Cardiac muscle cell (in vitro differentiated cells and primary cell): ENCODE measurements at regions not wholly inside any gene's neighbourhood (a gene's known extent, or its start where the extent isn't known, plus 50 kb on each side); places are given as distances from the start of the nearest gene placed in this dataset.

ENCODE experiments used
- DNase-seq, 2 donors: peaks; one replicate each; pipeline versions ENCODE4 v3.0.0 to v3.0.0-alpha.2; 2010 to 2017; ENCODE audit warnings: low read depth in 1 of 2, low spot score in 1 of 2
- H3K27ac ChIP-seq: fragments of 200-600 bp; sonication (generic); 2 replicates; pipeline ENCODE4 v1.5.1; 2016
- H3K27me3 ChIP-seq: fragments of 200-600 bp; sonication (generic); 2 replicates; pipeline ENCODE4 v1.6.0; 2016; ENCODE audit warnings: control low read depth
- H3K36me3 ChIP-seq: fragments of 200-600 bp; sonication (generic); 2 replicates; pipeline ENCODE4 v1.5.1; 2016; ENCODE audit warnings: control low read depth
- H3K4me1 ChIP-seq: fragments of 200-600 bp; sonication (generic); 2 replicates; pipeline ENCODE4 v1.8.1; 2017; ENCODE audit warnings: low read depth, mild to moderate bottlenecking, mixed run types
- H3K4me3 ChIP-seq: fragments of 200-600 bp; sonication (generic); 2 replicates; pipeline ENCODE4 v1.5.1; 2016; ENCODE audit warnings: mild to moderate bottlenecking
- H3K9me3 ChIP-seq: fragments of 200-600 bp; sonication (generic); 2 replicates; pipeline ENCODE4 v1.5.1; 2017; ENCODE audit warnings: low read depth, mild to moderate bottlenecking, control low read depth
- TF ChIP-seq, protein P1 (sequence below): IDR thresholded peaks from 2 replicates; pipeline ENCODE4 v1.5.1; 2012; ENCODE audit warnings: low read depth, mild to moderate bottlenecking, low read length

DNA sequence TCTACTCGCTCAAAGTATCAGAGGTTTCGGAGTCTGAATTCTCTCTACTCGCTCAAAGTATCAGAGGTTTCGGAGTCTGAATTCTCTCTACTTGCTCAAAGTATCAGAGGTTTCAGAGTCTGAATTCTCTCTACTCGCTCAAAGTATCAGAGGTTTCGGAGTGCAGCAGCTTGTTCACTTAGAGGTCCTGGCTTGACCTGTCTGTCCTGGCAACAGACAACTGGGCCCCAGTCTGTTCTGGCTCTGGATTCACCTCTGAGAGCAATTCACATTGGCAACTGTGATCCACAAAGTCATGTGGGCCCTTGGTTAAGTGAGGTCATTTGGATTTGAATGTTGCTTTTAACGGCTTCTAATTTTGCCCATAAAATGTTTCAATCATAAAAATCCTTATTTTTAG is 63.9 kb upstream of the ST8SIA6 start:
- H3K4me1 ChIP-seq = no peaks in the 10 kb centered on the region
- no peak for DNase-seq
- H3K27me3 ChIP-seq = no peaks in the 10 kb centered on the region
- TF ChIP-seq, protein P1, sequence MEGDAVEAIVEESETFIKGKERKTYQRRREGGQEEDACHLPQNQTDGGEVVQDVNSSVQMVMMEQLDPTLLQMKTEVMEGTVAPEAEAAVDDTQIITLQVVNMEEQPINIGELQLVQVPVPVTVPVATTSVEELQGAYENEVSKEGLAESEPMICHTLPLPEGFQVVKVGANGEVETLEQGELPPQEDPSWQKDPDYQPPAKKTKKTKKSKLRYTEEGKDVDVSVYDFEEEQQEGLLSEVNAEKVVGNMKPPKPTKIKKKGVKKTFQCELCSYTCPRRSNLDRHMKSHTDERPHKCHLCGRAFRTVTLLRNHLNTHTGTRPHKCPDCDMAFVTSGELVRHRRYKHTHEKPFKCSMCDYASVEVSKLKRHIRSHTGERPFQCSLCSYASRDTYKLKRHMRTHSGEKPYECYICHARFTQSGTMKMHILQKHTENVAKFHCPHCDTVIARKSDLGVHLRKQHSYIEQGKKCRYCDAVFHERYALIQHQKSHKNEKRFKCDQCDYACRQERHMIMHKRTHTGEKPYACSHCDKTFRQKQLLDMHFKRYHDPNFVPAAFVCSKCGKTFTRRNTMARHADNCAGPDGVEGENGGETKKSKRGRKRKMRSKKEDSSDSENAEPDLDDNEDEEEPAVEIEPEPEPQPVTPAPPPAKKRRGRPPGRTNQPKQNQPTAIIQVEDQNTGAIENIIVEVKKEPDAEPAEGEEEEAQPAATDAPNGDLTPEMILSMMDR = no peak
- no peak overlapping the region for H3K4me3 ChIP-seq
- H3K9me3 ChIP-seq = no peaks in the 10 kb centered on the region
- H3K36me3 ChIP-seq = no peaks in the 10 kb centered on the region
- H3K27ac ChIP-seq = no peak overlapping the region

DNA sequence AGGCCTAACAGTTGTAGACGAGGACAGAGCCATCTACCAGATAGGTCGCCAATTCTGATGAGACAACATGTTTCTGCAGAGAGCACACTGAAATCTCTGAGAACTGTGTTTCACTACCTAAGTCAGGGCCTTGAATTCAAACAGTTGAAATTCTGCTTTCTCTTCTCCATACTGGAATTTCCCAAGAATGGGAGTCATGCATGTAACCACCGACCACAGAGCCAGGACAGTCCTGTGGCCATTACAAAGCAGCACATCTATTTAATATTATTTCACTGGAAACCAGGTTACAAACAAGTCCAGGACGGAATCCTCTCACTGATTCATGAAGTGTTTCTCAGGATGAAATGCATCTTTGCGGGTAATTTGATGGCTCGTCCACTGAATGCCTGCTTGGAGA is 62.0 kb upstream of the ST8SIA6 start:
- Histone ChIP-seq H3K36me3 (no peaks in the 10 kb centered on the region), H3K9me3 (no peaks in the 10 kb centered on the region), H3K27me3 (no peaks in the 10 kb centered on the region), H3K4me1 (no peaks in the 10 kb centered on the region), H3K27ac (no peak overlapping the region), H3K4me3 (no peak overlapping the region)
- DNase-seq = no peak
- TF ChIP-seq, protein P1 = no peak

- peak; percentile 3 to 96 for DNase-seq
- H3K36me3 ChIP-seq = no peaks in the 10 kb centered on the region
- no peak overlapping the region for H3K27ac ChIP-seq
- no peak overlapping the region for H3K4me3 ChIP-seq
- no peaks in the 10 kb centered on the region for H3K4me1 ChIP-seq
- TF ChIP-seq, protein P1 = no peak
- no peaks in the 10 kb centered on the region for H3K27me3 ChIP-seq
- no peaks in the 10 kb centered on the region for H3K9me3 ChIP-seq
Observed at GRCh38 chr10:17512341-17513001, 58.1 kb upstream of the ST8SIA6 start.

DNA sequence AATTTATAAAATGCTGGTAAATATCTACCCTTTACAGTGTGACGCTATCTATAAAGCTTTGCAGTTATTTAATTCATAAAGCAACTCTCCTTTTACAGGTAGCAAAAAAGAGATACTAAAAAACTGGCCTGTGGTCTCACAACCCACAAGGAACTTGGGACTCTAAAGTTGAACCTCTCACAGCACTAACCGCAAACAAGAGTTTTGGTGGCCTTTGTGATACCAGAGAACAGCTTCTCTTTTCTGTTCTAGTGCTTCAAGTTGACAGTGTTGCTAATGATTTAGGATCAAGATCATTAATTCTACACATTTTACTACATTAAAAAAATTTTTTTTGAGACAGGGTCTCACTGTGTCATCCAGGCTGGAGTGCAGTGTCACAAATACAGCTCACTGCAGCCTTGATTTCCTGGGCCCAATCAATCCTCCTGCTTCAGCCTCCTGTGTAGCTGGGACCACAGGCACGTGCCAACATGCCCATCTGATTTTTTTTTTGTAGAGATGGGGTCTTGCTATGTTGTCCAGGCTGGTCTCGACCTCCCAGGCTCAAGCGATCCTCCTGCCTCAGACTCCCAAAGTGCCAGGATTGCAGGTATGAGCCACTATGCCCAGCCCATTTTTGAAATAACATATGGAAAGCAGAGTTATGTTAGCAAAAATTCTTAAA is 56.0 kb upstream of the ST8SIA6 start:
- no peaks in the 10 kb centered on the region for H3K27me3 ChIP-seq
- DNase-seq = no peak
- no peaks in the 10 kb centered on the region for H3K36me3 ChIP-seq
- no peaks in the 10 kb centered on the region for H3K4me1 ChIP-seq
- TF ChIP-seq, protein P1 = no peak
- no peak overlapping the region for H3K27ac ChIP-seq
- H3K4me3 ChIP-seq = no peak overlapping the region
- H3K9me3 ChIP-seq = no peaks in the 10 kb centered on the region

GRCh38 chr10:17507538-17507937 is 53.1 kb upstream of the ST8SIA6 start:
- H3K27me3 ChIP-seq = no peaks in the 10 kb centered on the region
- H3K4me3 ChIP-seq = no peak overlapping the region
- no peaks in the 10 kb centered on the region for H3K9me3 ChIP-seq
- no peaks in the 10 kb centered on the region for H3K36me3 ChIP-seq
- TF ChIP-seq, protein P1 = no peak
- no peak for DNase-seq
- H3K4me1 ChIP-seq = no peaks in the 10 kb centered on the region
- H3K27ac ChIP-seq = no peak overlapping the region
